A673 (cell line): ENCODE measurements at regions not wholly inside any gene's neighbourhood (a gene's known extent, or its start where the extent isn't known, plus 50 kb on each side); places are given as distances from the start of the nearest gene placed in this dataset.

ENCODE experiments used
- BruUV-seq: library from RNA; stranded (reverse); fragments of 400-500 nt; replicated peaks from 2 replicates; lab custom pipeline; 2021; lab: Mats Ljungman, UMichigan
- CTCF ChIA-PET: fragments of 300-600 bp; sonication (Branson Sonifier 250); formaldehyde crosslinking; loops from one replicate; lab custom pipeline; 2022; ENCODE audit warnings: antibody characterized with exemption; lab: Charles Lee
- POLR2A ChIA-PET: fragments of 300-600 bp; sonication (Branson Sonifier 250); formaldehyde crosslinking; loops from one replicate; lab custom pipeline; 2022; ENCODE audit warnings: antibody characterized with exemption; ENCODE audit not compliant: low non-redundant PET; lab: Charles Lee
- DNase-seq: peaks from one replicate; pipeline ENCODE4 v3.0.0-alpha.2; 2015; ENCODE audit warnings: low spot score
- H3K27ac ChIP-seq: fragments of 200-600 bp; sonication (generic); 2 replicates; pipeline ENCODE4 v1.5.1; 2016; ENCODE audit warnings: mixed run types, low read depth, mild to moderate bottlenecking, mixed read lengths, antibody characterized with exemption, low read length; ENCODE audit not compliant: poor library complexity, severe bottlenecking
- H3K27me3 ChIP-seq: fragments of 200-600 bp; sonication (generic); replicated peaks from 2 replicates; pipeline ENCODE4 v1.6.1; 2017; ENCODE audit warnings: mixed run types, low read depth, mild to moderate bottlenecking, mixed read lengths, antibody characterized with exemption, low read length; ENCODE audit not compliant: insufficient read depth, poor library complexity
- H3K36me3 ChIP-seq: fragments of 200-600 bp; sonication (generic); 2 replicates; pipeline ENCODE4 v1.6.1; 2016; ENCODE audit warnings: mixed run types, mild to moderate bottlenecking, mixed read lengths, antibody characterized with exemption, low read length; ENCODE audit not compliant: insufficient read depth, poor library complexity, severe bottlenecking
- H3K4me1 ChIP-seq: fragments of 200-600 bp; sonication (generic); 2 replicates; pipeline ENCODE4 v1.6.1; 2017; ENCODE audit warnings: mixed run types, mild to moderate bottlenecking, mixed read lengths, antibody characterized with exemption, low read length; ENCODE audit not compliant: insufficient read depth, poor library complexity, severe bottlenecking
- H3K4me3 ChIP-seq: fragments of 200-600 bp; sonication (generic); 2 replicates; pipeline ENCODE4 v1.5.1; 2016; ENCODE audit warnings: low read depth, mixed run types, mild to moderate bottlenecking, mixed read lengths, low read length; ENCODE audit not compliant: poor library complexity, severe bottlenecking
- H3K9me3 ChIP-seq: fragments of 200-600 bp; sonication (generic); 2 replicates; pipeline ENCODE4 v1.6.1; 2016; ENCODE audit warnings: mixed run types, low read depth, mild to moderate bottlenecking, mixed read lengths, antibody characterized with exemption, low read length; ENCODE audit not compliant: poor library complexity, severe bottlenecking
- CTCF ChIP-seq: fragments of 300-800, 200-600 bp; sonication (generic); conservative IDR thresholded peaks from 2 replicates; pipeline ENCODE4 v1.5.1; 2017; ENCODE audit warnings: low read depth, mild to moderate bottlenecking, antibody characterized with exemption, low read length, moderate library complexity, mixed read lengths
- EZH2 ChIP-seq: fragments of 200-600 bp; sonication (generic); IDR thresholded peaks from 2 replicates; pipeline ENCODE4 v1.6.1; 2017; ENCODE audit warnings: borderline replicate concordance, low read depth, mild to moderate bottlenecking, mixed read lengths, antibody characterized with exemption, low read length; ENCODE audit not compliant: poor library complexity, severe bottlenecking
- intact Hi-C: fragments of 100-400 bp; cut with micrococcal nuclease; formaldehyde crosslinking; loops from one replicate; pipeline ENCODE4 v1.10.0; 2022; ENCODE audit not compliant: unreplicated experiment

- TF ChIP-seq CTCF (no peak), EZH2 (no peak)
- DNase-seq, result no peak
- Histone ChIP-seq H3K27ac (no peak overlapping the region), H3K9me3 (no peaks in the 10 kb centered on the region), H3K36me3 (no peaks in the 10 kb centered on the region), H3K27me3 (no peaks in the 10 kb centered on the region), H3K4me1 (peaks cover 3% of the 10 kb centered on the region), H3K4me3 (no peak overlapping the region)
- ChIA-PET POLR2A (no interaction called here), CTCF (no interaction called here)
- intact Hi-C loops, result no loop called here
- BruUV-seq, result no TSS peak
These were observed 149.7 kb upstream of the PLET1 start for GRCh38 chr11:112410325-112410724.

GRCh38 chr11:112412383-112412782 lies 151.7 kb upstream of the PLET1 start:
- BruUV-seq, result no TSS peak
- intact Hi-C loops, result no loop called here

GRCh38 chr11:112417339-112417738 lies 156.7 kb upstream of the PLET1 start:
- Histone ChIP-seq H3K4me3 (no peak overlapping the region), H3K4me1 (peaks cover 3% of the 10 kb centered on the region), H3K27ac (no peak overlapping the region), H3K36me3 (no peaks in the 10 kb centered on the region), H3K27me3 (no peaks in the 10 kb centered on the region), H3K9me3 (no peaks in the 10 kb centered on the region)
- DNase-seq, result no peak
- POLR2A ChIA-PET, result no interaction called here
- no peak for TF ChIP-seq EZH2
- no peak for TF ChIP-seq CTCF
- CTCF ChIA-PET, result no interaction called here
- intact Hi-C loops, result no loop called here
- BruUV-seq, result no TSS peak

More at GRCh38 chr11:112412383-112412782, 151.7 kb upstream of the PLET1 start:
- H3K4me1 ChIP-seq, result peaks cover 3% of the 10 kb centered on the region
- no peak for TF ChIP-seq CTCF
- no peak for TF ChIP-seq EZH2
- no peak overlapping the region for H3K4me3 ChIP-seq
- ChIA-PET POLR2A (interaction anchor here (0.6 kb wide), 1 partner anchor 79 kb away, joined by 3 read pairs; no protein-coding TSS in a partner anchor), CTCF (interaction anchor here (0.6 kb wide), 1 partner anchor 217 kb away, joined by 4 read pairs; no protein-coding TSS in a partner anchor)
- H3K9me3 ChIP-seq, result no peaks in the 10 kb centered on the region
- no peaks in the 10 kb centered on the region for H3K36me3 ChIP-seq
- no peaks in the 10 kb centered on the region for H3K27me3 ChIP-seq
- DNase-seq, result peak; percentile 83
- no peak overlapping the region for H3K27ac ChIP-seq
